Mammary epithelial cell (primary cell): ENCODE measurements at regions not wholly inside any gene's neighbourhood (a gene's known extent, or its start where the extent isn't known, plus 50 kb on each side); places are given as distances from the start of the nearest gene placed in this dataset.

ENCODE experiments used
- CTCF ChIP-seq, 2 donors: IDR thresholded peaks in 1 of 2; conservative IDR thresholded peaks in 1 of 2; 2 replicates each; pipeline ENCODE4 v1.5.1; 2011 to 2012; ENCODE audit warnings: inconsistent platforms in 2 of 2, low read length in 2 of 2, mild to moderate bottlenecking in 2 of 2, control low read depth in 1 of 2, low read depth in 1 of 2; ENCODE audit not compliant: insufficient read depth in 1 of 2; ENCODE audit errors: extremely low read depth in 1 of 2
- EZH2 ChIP-seq: IDR thresholded peaks from 2 replicates; pipeline ENCODE4 v1.6.1; 2012; ENCODE audit warnings: low read length, inconsistent platforms, borderline replicate concordance

GRCh38 chr2:189933041-189933440, 129.5 kb downstream of the MSTN start:
- no peak for TF ChIP-seq CTCF (conservative IDR thresholded peaks at IDR 0.05 in 1 of 2, IDR thresholded peaks at IDR 0.05 in 1 of 2; ENCODE audit: extremely low read depth in 1 of 2, insufficient read depth in 1 of 2, low read depth in 1 of 2, low read length in 2 of 2)
- TF ChIP-seq EZH2, result no peak
